ENCODE measurements at regions not wholly inside any gene's neighbourhood (a gene's known extent, or its start where the extent isn't known, plus 50 kb on each side); places are given as distances from the start of the nearest gene placed in this dataset.

- H3K36me3 ChIP-seq (ENCODE audit: control insufficient read depth, insufficient read depth, low read length) = no peaks in the 10 kb centered on the region
- ChIA-PET POLR2A (no interaction called here), CTCF (no interaction called here)
- no peaks in the 10 kb centered on the region for H3K9me3 ChIP-seq
- intact Hi-C loops (cut with micrococcal nuclease; ENCODE audit: unreplicated experiment) = no loop called here
- Mint-ChIP-seq H3K4me3 (ENCODE audit: unreplicated experiment) (no peak overlapping the region), H3K4me1 (ENCODE audit: low read depth, unreplicated experiment) (no peaks in the 10 kb centered on the region), H3K36me3 (ENCODE audit: insufficient read depth, unreplicated experiment) (no peaks in the 10 kb centered on the region), H3K27ac (ENCODE audit: unreplicated experiment) (no peak overlapping the region), H3K9me3 (ENCODE audit: unreplicated experiment) (no peaks in the 10 kb centered on the region), H3K27me3 (ENCODE audit: insufficient read depth, unreplicated experiment) (peaks cover 3% of the 10 kb centered on the region)
- H3K4me3 ChIP-seq (ENCODE audit: low read depth, low read length) = no peak overlapping the region
- BruUV-seq (replicated peaks) = no TSS peak
- no peak for TF ChIP-seq CTCF (IDR thresholded peaks at IDR 0.05; ENCODE audit: insufficient read depth in 1 of 2, low read depth in 1 of 2, low read length in 1 of 2, severe bottlenecking in 1 of 2, unreplicated experiment in 1 of 2)
- DNase-seq = no peak
- no peaks in the 10 kb centered on the region for H3K4me1 ChIP-seq
- H3K27me3 ChIP-seq (replicated peaks; ENCODE audit: control insufficient read depth, insufficient read depth, low read length) = no peaks in the 10 kb centered on the region
These were observed 478.6 kb downstream of the CCDC171 start for GRCh38 chr9:16031486-16031885.

DNA sequence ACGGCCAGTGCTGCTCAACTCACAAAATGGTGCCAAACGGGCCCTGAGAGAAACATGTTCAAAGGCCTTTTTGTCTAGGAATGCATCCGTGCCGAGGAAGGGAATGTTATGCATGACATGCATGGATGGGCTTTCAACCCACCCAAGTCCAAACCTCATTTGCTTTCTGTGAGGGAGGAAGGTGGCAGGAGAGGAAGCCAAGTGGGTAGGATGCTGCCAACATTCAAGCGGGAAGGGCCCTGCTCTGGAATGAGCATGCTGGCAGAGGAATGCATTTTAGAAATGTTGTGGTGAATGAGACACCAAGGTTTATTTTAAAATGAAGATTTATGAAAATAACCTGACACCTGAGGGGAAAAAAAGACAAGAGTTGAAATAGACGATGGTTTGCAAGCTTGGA is 479.1 kb downstream of the CCDC171 start:
- H3K27me3 ChIP-seq (replicated peaks; ENCODE audit: control insufficient read depth, insufficient read depth, low read length) = no peaks in the 10 kb centered on the region
- CTCF ChIA-PET = no interaction called here
- BruUV-seq (replicated peaks) = no TSS peak

GRCh38 chr9:16032799-16033198 is 480.0 kb downstream of the CCDC171 start:
- no peaks in the 10 kb centered on the region for H3K9me3 Mint-ChIP-seq (ENCODE audit: unreplicated experiment)
- no peak for TF ChIP-seq CTCF (IDR thresholded peaks at IDR 0.05; ENCODE audit: insufficient read depth in 1 of 2, low read depth in 1 of 2, low read length in 1 of 2, severe bottlenecking in 1 of 2, unreplicated experiment in 1 of 2)
- peaks cover 5% of the 10 kb centered on the region for H3K27me3 Mint-ChIP-seq (ENCODE audit: insufficient read depth, unreplicated experiment)
- CTCF ChIA-PET = no interaction called here
- no peaks in the 10 kb centered on the region for H3K4me1 Mint-ChIP-seq (ENCODE audit: low read depth, unreplicated experiment)
- H3K4me1 ChIP-seq = no peaks in the 10 kb centered on the region
- no TSS peak for BruUV-seq (replicated peaks)
- H3K9me3 ChIP-seq = no peaks in the 10 kb centered on the region
- H3K36me3 Mint-ChIP-seq (ENCODE audit: insufficient read depth, unreplicated experiment) = no peaks in the 10 kb centered on the region
- H3K4me3 ChIP-seq (ENCODE audit: low read depth, low read length) = no peak overlapping the region
- intact Hi-C loops (cut with micrococcal nuclease; ENCODE audit: unreplicated experiment) = no loop called here
- DNase-seq = no peak
- no peaks in the 10 kb centered on the region for H3K27me3 ChIP-seq (replicated peaks; ENCODE audit: control insufficient read depth, insufficient read depth, low read length)
- H3K27ac Mint-ChIP-seq (ENCODE audit: unreplicated experiment) = no peak overlapping the region
- no peak overlapping the region for H3K4me3 Mint-ChIP-seq (ENCODE audit: unreplicated experiment)
- POLR2A ChIA-PET = no interaction called here
- no peaks in the 10 kb centered on the region for H3K36me3 ChIP-seq (ENCODE audit: control insufficient read depth, insufficient read depth, low read length)

More for the DNA sequence above, 479.1 kb downstream of the CCDC171 start:
- TF ChIP-seq CTCF (IDR thresholded peaks at IDR 0.05; ENCODE audit: insufficient read depth in 1 of 2, low read depth in 1 of 2, low read length in 1 of 2, severe bottlenecking in 1 of 2, unreplicated experiment in 1 of 2) = no peak
- Mint-ChIP-seq H3K36me3 (ENCODE audit: insufficient read depth, unreplicated experiment) (no peaks in the 10 kb centered on the region), H3K9me3 (ENCODE audit: unreplicated experiment) (no peaks in the 10 kb centered on the region), H3K27me3 (ENCODE audit: insufficient read depth, unreplicated experiment) (peaks cover 3% of the 10 kb centered on the region), H3K4me1 (ENCODE audit: low read depth, unreplicated experiment) (no peaks in the 10 kb centered on the region), H3K4me3 (ENCODE audit: unreplicated experiment) (no peak overlapping the region), H3K27ac (ENCODE audit: unreplicated experiment) (no peak overlapping the region)
- H3K36me3 ChIP-seq (ENCODE audit: control insufficient read depth, insufficient read depth, low read length) = no peaks in the 10 kb centered on the region
- POLR2A ChIA-PET = no interaction called here
- H3K4me1 ChIP-seq = no peaks in the 10 kb centered on the region
- intact Hi-C loops (cut with micrococcal nuclease; ENCODE audit: unreplicated experiment) = no loop called here
- H3K4me3 ChIP-seq (ENCODE audit: low read depth, low read length) = no peak overlapping the region
- no peak for DNase-seq
- H3K9me3 ChIP-seq = no peaks in the 10 kb centered on the region

Data from Caco-2 (cell line).